ENCODE measurements at regions not wholly inside any gene's neighbourhood (a gene's known extent, or its start where the extent isn't known, plus 50 kb on each side); places are given as distances from the start of the nearest gene placed in this dataset.
"Not testable (repeated sequence)": the region's sequence is repeated elsewhere in the genome, so short reads cannot be mapped to it uniquely, and the experiment has no call there.

DNA sequence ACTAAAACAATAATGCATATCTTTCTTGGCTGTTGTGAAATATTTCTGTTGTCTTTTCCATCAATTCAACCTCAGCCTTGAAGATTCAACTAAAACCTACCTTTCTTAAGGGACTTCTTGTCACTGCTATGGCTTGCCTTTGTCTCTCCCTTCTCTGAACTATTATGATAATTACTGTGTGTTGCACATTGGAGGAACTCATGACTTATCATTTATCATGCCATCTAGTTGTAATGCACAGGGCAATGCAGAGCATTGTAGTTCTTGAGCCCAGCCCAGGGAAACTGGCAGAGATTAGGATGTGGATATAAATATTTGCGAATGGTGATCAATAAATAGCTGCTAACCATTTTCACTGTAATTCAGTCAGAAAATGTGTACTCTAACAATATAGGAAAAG lies 427.1 kb upstream of the FRG2C start:
- H3K4me2 ChIP-seq, result no peak overlapping the region
- H3K79me2 ChIP-seq (ENCODE audit: insufficient read depth, low read depth), result no peaks in the 10 kb centered on the region
- no peaks in the 10 kb centered on the region for H4K20me1 ChIP-seq (ENCODE audit: insufficient read depth)
- H2AFZ ChIP-seq (ENCODE audit: low read depth), result no peak overlapping the region
- no peaks in the 10 kb centered on the region for H3K27me3 ChIP-seq (ENCODE audit: insufficient read depth, low read depth)
- H3K36me3 ChIP-seq (ENCODE audit: insufficient read depth), result no peaks in the 10 kb centered on the region
- H3K27ac ChIP-seq, result no peak overlapping the region
- no peak overlapping the region for H3K4me3 ChIP-seq (IDR thresholded peaks at IDR 0.05; ENCODE audit: insufficient read depth, low read depth, low read length)
- TF ChIP-seq CTCF (conservative IDR thresholded peaks at IDR 0.05; ENCODE audit: low read depth, low read length), result no peak
- peaks cover 21% of the 10 kb centered on the region for H3K4me1 ChIP-seq (ENCODE audit: low read depth, poor library complexity, severe bottlenecking)
- H3K9ac ChIP-seq, result no peak overlapping the region

DNA sequence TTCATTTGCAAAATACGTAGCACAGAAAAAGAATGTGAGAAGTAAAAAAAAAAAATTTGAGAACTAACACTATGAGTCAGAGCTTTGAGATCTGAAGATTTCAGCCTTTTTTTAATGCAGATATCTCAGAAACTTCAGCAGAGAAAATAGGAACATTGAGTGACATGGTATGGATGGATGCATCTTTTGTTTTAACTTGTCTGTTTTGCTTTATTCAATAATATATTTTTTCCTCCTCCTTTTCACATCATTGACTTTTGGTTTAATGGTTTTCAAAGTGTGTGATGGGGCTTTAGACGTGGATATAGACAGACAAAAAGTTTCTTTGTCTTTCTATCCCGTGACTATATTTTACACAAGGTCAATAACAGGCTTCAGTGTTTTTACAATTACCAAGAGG lies 426.7 kb upstream of the FRG2C start:
- Histone ChIP-seq H3K4me3 (IDR thresholded peaks at IDR 0.05; ENCODE audit: insufficient read depth, low read depth, low read length) (no peak overlapping the region), H3K4me1 (ENCODE audit: low read depth, poor library complexity, severe bottlenecking) (peaks cover 22% of the 10 kb centered on the region), H3K36me3 (ENCODE audit: insufficient read depth) (no peaks in the 10 kb centered on the region), H3K79me2 (ENCODE audit: insufficient read depth, low read depth) (no peaks in the 10 kb centered on the region), H2AFZ (ENCODE audit: low read depth) (no peak overlapping the region), H3K27me3 (ENCODE audit: insufficient read depth, low read depth) (no peaks in the 10 kb centered on the region), H3K9ac (no peak overlapping the region), H3K27ac (no peak overlapping the region), H3K4me2 (no peak overlapping the region), H4K20me1 (ENCODE audit: insufficient read depth) (no peaks in the 10 kb centered on the region)
- TF ChIP-seq CTCF (conservative IDR thresholded peaks at IDR 0.05; ENCODE audit: low read depth, low read length), result no peak

DNA sequence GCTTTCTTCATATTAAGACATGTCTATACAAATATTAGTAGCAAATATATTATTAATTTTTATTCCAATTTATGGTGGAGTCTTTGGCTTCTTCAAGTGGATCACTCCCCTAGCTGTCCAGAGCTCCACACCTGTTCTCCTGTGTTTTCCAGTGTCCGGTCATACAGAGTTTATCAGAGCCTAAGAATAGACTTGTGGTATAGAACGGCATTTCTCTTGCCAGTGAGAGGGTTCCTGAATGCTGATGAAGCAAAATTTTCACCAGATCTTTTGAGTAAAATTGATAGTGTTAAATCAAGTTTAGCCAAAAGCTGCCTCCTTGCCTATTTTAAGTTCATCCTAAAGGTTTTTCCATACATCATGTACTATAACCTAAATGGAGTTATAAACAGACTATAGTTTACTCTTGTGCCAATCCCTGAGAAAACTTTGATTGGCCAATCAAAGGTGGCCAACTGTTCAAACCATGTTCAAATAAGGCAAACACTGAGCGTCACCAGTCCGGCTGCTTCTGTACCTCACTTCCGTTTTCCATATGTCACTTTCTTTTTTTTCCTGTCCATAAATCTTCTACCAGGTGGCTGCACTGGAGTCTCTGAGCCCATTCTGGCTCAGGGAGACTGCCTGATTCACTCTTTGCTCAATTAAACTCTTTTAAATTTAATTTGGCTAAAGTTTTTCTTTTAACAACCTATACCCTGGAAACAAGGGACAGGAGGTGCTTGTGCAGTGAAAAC lies 422.7 kb upstream of the FRG2C start:
- H3K4me3 ChIP-seq (IDR thresholded peaks at IDR 0.05; ENCODE audit: insufficient read depth, low read depth, low read length); H3K36me3 ChIP-seq (ENCODE audit: insufficient read depth); H4K20me1 ChIP-seq (ENCODE audit: insufficient read depth); H2AFZ ChIP-seq (ENCODE audit: low read depth); H3K79me2 ChIP-seq (ENCODE audit: insufficient read depth, low read depth); H3K27ac ChIP-seq; H3K27me3 ChIP-seq (ENCODE audit: insufficient read depth, low read depth); H3K9ac ChIP-seq: not testable (repeated sequence)
- Histone ChIP-seq H3K4me2 (0 out of 2 replicates have a peak overlapping the region, but pooled peaks have one; percentile 9), H3K4me1 (ENCODE audit: low read depth, poor library complexity, severe bottlenecking) (peaks cover 22% of the 10 kb centered on the region)

DNA sequence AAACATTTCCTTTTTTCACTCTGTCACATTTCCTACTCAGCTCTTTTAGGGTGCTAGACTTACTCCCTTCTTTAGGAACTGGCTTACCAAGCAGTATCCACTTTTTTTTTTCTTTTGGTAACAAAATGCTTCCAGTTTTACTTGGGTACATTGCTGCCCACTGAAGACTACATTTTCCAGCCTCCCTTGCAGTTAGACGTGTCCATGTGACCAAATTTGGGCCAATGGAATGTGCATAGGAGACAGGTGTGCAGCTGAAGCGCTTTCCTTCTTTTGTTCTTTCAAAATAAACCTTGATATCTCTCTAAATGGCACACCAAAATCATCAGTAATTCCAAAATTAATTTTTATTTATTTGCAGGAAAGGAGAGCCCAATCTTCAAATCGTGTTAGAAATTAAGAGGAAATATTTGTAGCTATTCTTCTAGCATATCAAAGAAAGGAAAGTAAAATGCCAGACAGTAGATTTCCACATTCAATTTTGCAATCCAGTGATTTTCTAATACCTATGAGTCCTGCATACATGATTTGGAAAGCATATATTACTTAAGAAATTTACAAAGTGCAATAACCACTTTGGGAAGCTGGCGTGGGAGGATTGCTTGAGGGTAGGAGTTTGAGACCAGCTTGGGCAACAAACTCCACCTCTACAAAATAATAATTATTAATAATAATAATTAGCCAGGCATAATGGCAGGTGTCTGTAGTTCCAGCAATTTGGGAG lies 422.0 kb upstream of the FRG2C start:
- Histone ChIP-seq H3K79me2 (ENCODE audit: insufficient read depth, low read depth) (no peaks in the 10 kb centered on the region), H3K9ac (no peak overlapping the region), H3K27me3 (ENCODE audit: insufficient read depth, low read depth) (no peaks in the 10 kb centered on the region), H4K20me1 (ENCODE audit: insufficient read depth) (no peaks in the 10 kb centered on the region), H3K4me3 (IDR thresholded peaks at IDR 0.05; ENCODE audit: insufficient read depth, low read depth, low read length) (no peak overlapping the region), H3K4me2 (no peak overlapping the region), H3K27ac (no peak overlapping the region), H2AFZ (ENCODE audit: low read depth) (no peak overlapping the region), H3K36me3 (ENCODE audit: insufficient read depth) (no peaks in the 10 kb centered on the region), H3K4me1 (ENCODE audit: low read depth, poor library complexity, severe bottlenecking) (peaks cover 22% of the 10 kb centered on the region)
- TF ChIP-seq CTCF (conservative IDR thresholded peaks at IDR 0.05; ENCODE audit: low read depth, low read length), result no peak

DNA sequence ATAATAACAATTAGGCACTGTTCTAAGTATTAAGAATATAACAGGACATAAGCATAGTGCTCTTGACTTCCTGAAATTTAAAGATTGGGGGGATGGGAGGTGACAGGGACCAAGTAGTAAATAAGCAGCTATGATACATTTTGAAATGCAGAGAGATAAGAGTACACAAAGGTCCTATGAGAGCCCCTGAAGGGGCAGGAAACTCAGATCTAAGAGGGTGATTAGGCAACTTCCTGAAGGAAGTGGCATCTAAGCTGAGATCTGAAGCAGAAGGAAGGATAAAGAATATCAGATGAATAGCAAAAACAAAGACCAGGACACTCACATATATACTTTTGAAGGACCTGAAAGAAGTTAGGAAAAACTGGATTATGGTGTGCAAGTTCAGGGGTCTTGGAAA lies 415.2 kb upstream of the FRG2C start:
- Histone ChIP-seq H3K79me2 (ENCODE audit: insufficient read depth, low read depth) (no peaks in the 10 kb centered on the region), H3K9ac (no peak overlapping the region), H4K20me1 (ENCODE audit: insufficient read depth) (no peaks in the 10 kb centered on the region), H3K27ac (no peak overlapping the region), H3K36me3 (ENCODE audit: insufficient read depth) (no peaks in the 10 kb centered on the region), H3K4me3 (IDR thresholded peaks at IDR 0.05; ENCODE audit: insufficient read depth, low read depth, low read length) (no peak overlapping the region), H3K4me2 (no peak overlapping the region), H3K4me1 (ENCODE audit: low read depth, poor library complexity, severe bottlenecking) (no peaks in the 10 kb centered on the region), H2AFZ (ENCODE audit: low read depth) (no peak overlapping the region), H3K27me3 (ENCODE audit: insufficient read depth, low read depth) (no peaks in the 10 kb centered on the region)
- TF ChIP-seq CTCF (conservative IDR thresholded peaks at IDR 0.05; ENCODE audit: low read depth, low read length), result no peak
